ENCODE measurements at regions not wholly inside any gene's neighbourhood (a gene's known extent, or its start where the extent isn't known, plus 50 kb on each side); places are given as distances from the start of the nearest gene placed in this dataset.

- no peaks in the 10 kb centered on the region for H3K9me3 ChIP-seq
- H3K4me1 ChIP-seq = peaks cover 0 to 7% (median 0%) of the 10 kb centered on the region in 4 donors
- no peaks in the 10 kb centered on the region for H3K36me3 ChIP-seq
- no peak overlapping the region for H3K4me3 ChIP-seq
- WGBS = 96% methylated on average over 5 of the region's 5 CpGs
- TF ChIP-seq POLR2A (IDR thresholded peaks at IDR 0.05; ENCODE audit: low read depth) = no peak
- no peak for TF ChIP-seq EP300 (IDR thresholded peaks at IDR 0.05)
- no peak for TF ChIP-seq POLR2AphosphoS5 (IDR thresholded peaks at IDR 0.05)
- TF ChIP-seq, protein P1, sequence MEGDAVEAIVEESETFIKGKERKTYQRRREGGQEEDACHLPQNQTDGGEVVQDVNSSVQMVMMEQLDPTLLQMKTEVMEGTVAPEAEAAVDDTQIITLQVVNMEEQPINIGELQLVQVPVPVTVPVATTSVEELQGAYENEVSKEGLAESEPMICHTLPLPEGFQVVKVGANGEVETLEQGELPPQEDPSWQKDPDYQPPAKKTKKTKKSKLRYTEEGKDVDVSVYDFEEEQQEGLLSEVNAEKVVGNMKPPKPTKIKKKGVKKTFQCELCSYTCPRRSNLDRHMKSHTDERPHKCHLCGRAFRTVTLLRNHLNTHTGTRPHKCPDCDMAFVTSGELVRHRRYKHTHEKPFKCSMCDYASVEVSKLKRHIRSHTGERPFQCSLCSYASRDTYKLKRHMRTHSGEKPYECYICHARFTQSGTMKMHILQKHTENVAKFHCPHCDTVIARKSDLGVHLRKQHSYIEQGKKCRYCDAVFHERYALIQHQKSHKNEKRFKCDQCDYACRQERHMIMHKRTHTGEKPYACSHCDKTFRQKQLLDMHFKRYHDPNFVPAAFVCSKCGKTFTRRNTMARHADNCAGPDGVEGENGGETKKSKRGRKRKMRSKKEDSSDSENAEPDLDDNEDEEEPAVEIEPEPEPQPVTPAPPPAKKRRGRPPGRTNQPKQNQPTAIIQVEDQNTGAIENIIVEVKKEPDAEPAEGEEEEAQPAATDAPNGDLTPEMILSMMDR (IDR thresholded peaks at IDR 0.05) = no peak
- H3K27me3 ChIP-seq = no peaks in the 10 kb centered on the region
- intact Hi-C loops (cut with DNase I) = no loop called here
- H3K27ac ChIP-seq (replicated peaks in 1 of 4) = no peak overlapping the region
- no peak for DNase-seq (ENCODE audit: extremely low spot score)
Measured at GRCh38 chr4:26137288-26137687, 183.5 kb upstream of the RBPJ start.

DNA sequence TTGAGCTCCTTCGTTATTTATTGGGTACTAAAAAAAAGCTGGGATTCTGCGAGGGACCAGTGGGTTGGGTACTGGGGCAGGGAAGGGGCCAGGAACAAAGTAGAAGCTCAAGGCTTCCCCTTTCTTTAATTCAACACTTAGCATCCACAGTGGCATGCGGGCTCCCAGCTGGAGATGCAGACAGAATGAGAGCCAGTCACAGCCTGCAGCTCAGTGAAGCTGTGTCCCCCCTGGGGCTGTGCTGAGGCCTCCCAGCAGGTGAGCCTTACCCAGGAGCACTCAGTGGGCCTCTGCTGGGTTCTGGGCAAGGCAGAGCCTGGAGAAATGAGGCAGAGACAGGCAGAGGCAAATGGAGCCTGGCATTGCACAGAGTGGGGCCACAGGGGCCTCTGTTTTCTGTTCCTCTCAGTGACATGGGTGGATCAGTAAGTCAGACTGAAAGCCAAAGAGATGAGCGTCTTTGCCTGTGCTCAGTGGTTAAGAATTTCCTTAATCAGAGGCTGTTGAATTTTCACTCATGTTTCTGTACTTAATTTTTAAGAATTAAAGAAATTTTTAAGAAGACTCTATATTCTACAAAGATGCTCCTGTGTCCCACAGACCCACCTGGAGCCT lies 181.4 kb upstream of the RBPJ start:
- no peak overlapping the region for H3K4me3 ChIP-seq
- peak overlapping the region in 1 of 4 donors; percentile 40 for H3K27ac ChIP-seq (replicated peaks in 1 of 4)
- no peak for DNase-seq (ENCODE audit: extremely low spot score)
- intact Hi-C loops (cut with DNase I) = no loop called here
- H3K27me3 ChIP-seq = no peaks in the 10 kb centered on the region
- H3K9me3 ChIP-seq = no peaks in the 10 kb centered on the region
- H3K4me1 ChIP-seq = peaks cover 0 to 7% (median 0%) of the 10 kb centered on the region in 4 donors
- 92% methylated on average over 4 of the region's 4 CpGs for WGBS
- no peaks in the 10 kb centered on the region for H3K36me3 ChIP-seq
- TF ChIP-seq, protein P1 (IDR thresholded peaks at IDR 0.05) = no peak
- TF ChIP-seq POLR2AphosphoS5 (IDR thresholded peaks at IDR 0.05) (no peak), POLR2A (IDR thresholded peaks at IDR 0.05; ENCODE audit: low read depth) (no peak), EP300 (IDR thresholded peaks at IDR 0.05) (no peak)

DNA sequence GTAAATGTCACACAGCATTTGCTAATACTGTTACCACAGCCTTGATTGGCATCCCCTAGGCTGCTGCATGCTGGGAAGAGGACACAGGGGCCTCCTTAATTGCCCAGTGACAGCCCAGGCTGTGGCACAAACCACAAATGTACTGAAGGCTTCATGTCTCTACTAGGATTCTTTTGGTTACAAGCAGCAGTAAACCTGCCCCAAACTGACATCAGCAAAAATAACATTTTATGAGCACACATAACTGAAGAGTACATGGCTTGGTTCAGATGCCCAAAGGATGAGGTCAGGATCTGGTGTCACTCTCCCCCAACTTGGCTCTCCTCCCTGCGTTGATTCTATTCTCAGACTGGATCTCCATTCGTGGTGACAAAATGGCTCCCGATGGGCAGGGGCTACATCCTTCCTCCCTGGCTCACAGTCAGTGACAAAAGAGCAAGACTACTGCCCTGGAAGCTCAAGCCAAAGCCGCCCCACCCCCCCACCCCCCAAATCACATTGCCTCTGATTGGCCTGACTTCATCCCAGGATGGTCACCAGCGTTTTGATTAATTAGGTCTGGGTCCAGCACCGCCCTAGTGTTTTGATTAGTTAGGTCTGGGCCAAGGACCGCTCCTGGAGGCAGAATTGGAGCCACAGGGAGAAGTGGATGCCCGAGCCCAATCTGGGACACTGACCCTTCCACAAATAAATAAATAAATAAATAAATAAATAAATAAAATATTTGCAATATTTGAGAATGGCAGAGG lies 180.5 kb upstream of the RBPJ start:
- Histone ChIP-seq H3K27me3 (no peaks in the 10 kb centered on the region), H3K36me3 (no peaks in the 10 kb centered on the region), H3K4me3 (no peak overlapping the region), H3K4me1 (peaks cover 0 to 7% (median 0%) of the 10 kb centered on the region in 4 donors), H3K9me3 (no peaks in the 10 kb centered on the region), H3K27ac (replicated peaks in 1 of 4) (peak overlapping the region in 3 of 4 donors; percentile 29 to 44 (median 44))
- TF ChIP-seq POLR2AphosphoS5 (IDR thresholded peaks at IDR 0.05) (no peak), POLR2A (IDR thresholded peaks at IDR 0.05; ENCODE audit: low read depth) (no peak), EP300 (IDR thresholded peaks at IDR 0.05) (no peak)
- TF ChIP-seq, protein P1 (IDR thresholded peaks at IDR 0.05) = no peak
- intact Hi-C loops (cut with DNase I) = no loop called here
- DNase-seq (ENCODE audit: extremely low spot score) = no peak
- WGBS = 88% methylated on average over 7 of the region's 8 CpGs

DNA sequence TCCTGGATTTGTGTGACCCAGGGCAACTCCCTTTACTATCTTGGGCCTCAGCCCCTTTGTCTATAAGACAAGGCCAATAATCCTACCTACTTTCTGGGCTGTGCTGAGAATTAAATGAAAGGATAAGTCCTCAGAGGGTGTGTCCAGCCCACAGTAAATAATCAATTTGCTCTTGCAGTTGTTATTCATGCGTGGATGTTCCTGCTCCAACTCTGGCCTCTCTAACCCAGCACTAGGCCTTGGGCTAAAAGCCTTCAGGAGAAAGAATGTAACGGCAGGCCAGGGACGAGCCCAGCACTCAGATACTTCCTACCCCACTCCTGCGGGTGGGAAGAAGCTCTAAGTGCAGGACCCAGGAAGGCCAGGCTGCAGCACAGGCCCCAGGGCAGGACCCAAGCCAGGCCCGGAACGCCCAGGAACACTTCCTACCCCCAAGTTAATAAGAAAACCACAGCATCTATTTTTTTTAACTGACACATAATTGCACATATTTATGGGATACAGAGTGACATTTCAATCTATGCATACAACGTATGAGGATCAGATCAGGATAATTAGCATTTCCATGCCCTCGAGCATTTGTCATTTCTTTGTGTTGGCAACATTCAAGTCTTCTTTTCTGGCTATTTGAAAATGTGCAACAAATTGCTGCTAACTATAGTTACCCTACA lies 179.6 kb upstream of the RBPJ start:
- peak overlapping the region; percentile 25 to 44 (median 36) for H3K27ac ChIP-seq (replicated peaks in 1 of 4)
- H3K4me1 ChIP-seq = peaks cover 0 to 7% (median 0%) of the 10 kb centered on the region in 4 donors
- no peaks in the 10 kb centered on the region for H3K9me3 ChIP-seq
- intact Hi-C loops (cut with DNase I) = no loop called here
- DNase-seq (ENCODE audit: extremely low spot score) = no peak
- H3K4me3 ChIP-seq = no peak overlapping the region
- no peaks in the 10 kb centered on the region for H3K27me3 ChIP-seq
- no peak for TF ChIP-seq POLR2AphosphoS5 (IDR thresholded peaks at IDR 0.05)
- TF ChIP-seq, protein P1 (IDR thresholded peaks at IDR 0.05) = no peak
- no peak for TF ChIP-seq POLR2A (IDR thresholded peaks at IDR 0.05; ENCODE audit: low read depth)
- TF ChIP-seq EP300 (IDR thresholded peaks at IDR 0.05) = no peak
- 83% methylated on average over 8 of the region's 8 CpGs for WGBS
- no peaks in the 10 kb centered on the region for H3K36me3 ChIP-seq

All from esophagus muscularis mucosa (tissue), 4 donors.